ENCODE measurements at regions not wholly inside any gene's neighbourhood (a gene's known extent, or its start where the extent isn't known, plus 50 kb on each side); places are given as distances from the start of the nearest gene placed in this dataset.

GRCh38 chr1:238778113-238778512 is 608.3 kb upstream of the CHRM3 start:
- Mint-ChIP-seq H3K4me3 (no peak overlapping the region), H3K4me1 (no peaks in the 10 kb centered on the region), H3K27me3 (no peaks in the 10 kb centered on the region), H3K9me3 (ENCODE audit: insufficient read depth) (peaks cover 7% of the 10 kb centered on the region), H3K27ac (no peak overlapping the region)
- no peak overlapping the region for H3K4me2 ChIP-seq (replicated peaks; ENCODE audit: low read depth, low read length, poor library complexity, severe bottlenecking)
- H3K79me2 ChIP-seq (ENCODE audit: control insufficient read depth, insufficient read depth, low read length): no peaks in the 10 kb centered on the region
- intact Hi-C loops (cut with micrococcal nuclease): no loop called here
- no peak for TF ChIP-seq CTCF (IDR thresholded peaks at IDR 0.05)
- TF ChIP-seq EZH2 (IDR thresholded peaks at IDR 0.05; ENCODE audit: borderline replicate concordance, insufficient read depth, low read depth, low read length, poor library complexity, severe bottlenecking): no peak
- H3K9ac ChIP-seq (ENCODE audit: low read length): no peak overlapping the region
- no peaks in the 10 kb centered on the region for H3K36me3 ChIP-seq (replicated peaks in 1 of 2; ENCODE audit: control extremely low read depth in 1 of 2, control insufficient read depth in 1 of 2, extremely low read depth in 1 of 2, insufficient read depth in 2 of 2, low read length in 1 of 2)
- DNase-seq: no peak
- POLR2A ChIA-PET: no interaction called here
- no peak for ATAC-seq (ENCODE audit: low read depth)
- H3K4me3 ChIP-seq (ENCODE audit: control extremely low read depth in 1 of 5, extremely low read depth in 1 of 5, insufficient read depth in 1 of 5, low read depth in 2 of 5, low read length in 4 of 5): no peak overlapping the region
- CTCF ChIA-PET: no interaction called here
- H3K4me1 ChIP-seq (ENCODE audit: control insufficient read depth in 2 of 2, insufficient read depth in 2 of 2, low read length in 2 of 2): no peaks in the 10 kb centered on the region
- WGBS (ENCODE audit: insufficient coverage): no CpG with 5 or more reads among the region's 1 CpG
- no peaks in the 10 kb centered on the region for H3K27me3 ChIP-seq (replicated peaks in 1 of 4; ENCODE audit: control extremely low read depth in 1 of 4, control insufficient read depth in 3 of 4, insufficient read depth in 4 of 4, low read length in 3 of 4)
- H3K9me3 ChIP-seq (ENCODE audit: control extremely low read depth in 1 of 3, control insufficient read depth in 2 of 3, insufficient read depth in 1 of 3, low read length in 2 of 3): no peaks in the 10 kb centered on the region
- no peak overlapping the region for H2AFZ ChIP-seq (ENCODE audit: insufficient read depth, low read depth, low read length, poor library complexity, severe bottlenecking)
- H3K27ac ChIP-seq (ENCODE audit: low read length in 2 of 2): no peak overlapping the region
- no peaks in the 10 kb centered on the region for H4K20me1 ChIP-seq (ENCODE audit: control insufficient read depth, insufficient read depth, low read length, poor library complexity, severe bottlenecking)

- Histone ChIP-seq H4K20me1 (ENCODE audit: control insufficient read depth, insufficient read depth, low read length, poor library complexity, severe bottlenecking) (no peaks in the 10 kb centered on the region), H3K27ac (ENCODE audit: low read length in 2 of 2) (no peak overlapping the region), H3K4me1 (ENCODE audit: control insufficient read depth in 2 of 2, insufficient read depth in 2 of 2, low read length in 2 of 2) (no peaks in the 10 kb centered on the region), H3K79me2 (ENCODE audit: control insufficient read depth, insufficient read depth, low read length) (no peaks in the 10 kb centered on the region), H3K9ac (ENCODE audit: low read length) (no peak overlapping the region), H3K27me3 (replicated peaks in 1 of 4; ENCODE audit: control extremely low read depth in 1 of 4, control insufficient read depth in 3 of 4, insufficient read depth in 4 of 4, low read length in 3 of 4) (no peaks in the 10 kb centered on the region), H3K36me3 (replicated peaks in 1 of 2; ENCODE audit: control extremely low read depth in 1 of 2, control insufficient read depth in 1 of 2, extremely low read depth in 1 of 2, insufficient read depth in 2 of 2, low read length in 1 of 2) (no peaks in the 10 kb centered on the region), H2AFZ (ENCODE audit: insufficient read depth, low read depth, low read length, poor library complexity, severe bottlenecking) (no peak overlapping the region), H3K4me3 (ENCODE audit: control extremely low read depth in 1 of 5, extremely low read depth in 1 of 5, insufficient read depth in 1 of 5, low read depth in 2 of 5, low read length in 4 of 5) (no peak overlapping the region), H3K9me3 (ENCODE audit: control extremely low read depth in 1 of 3, control insufficient read depth in 2 of 3, insufficient read depth in 1 of 3, low read length in 2 of 3) (no peaks in the 10 kb centered on the region), H3K4me2 (replicated peaks; ENCODE audit: low read depth, low read length, poor library complexity, severe bottlenecking) (no peak overlapping the region)
- Mint-ChIP-seq H3K27me3 (no peaks in the 10 kb centered on the region), H3K4me1 (no peaks in the 10 kb centered on the region), H3K27ac (no peak overlapping the region), H3K4me3 (no peak overlapping the region), H3K9me3 (ENCODE audit: insufficient read depth) (peaks cover 7% of the 10 kb centered on the region)
- ChIA-PET POLR2A (no interaction called here), CTCF (no interaction called here)
- TF ChIP-seq EZH2 (IDR thresholded peaks at IDR 0.05; ENCODE audit: borderline replicate concordance, insufficient read depth, low read depth, low read length, poor library complexity, severe bottlenecking): no peak
- TF ChIP-seq CTCF (IDR thresholded peaks at IDR 0.05): no peak
- DNase-seq (no peak), ATAC-seq (ENCODE audit: low read depth) (no peak)
- intact Hi-C loops (cut with micrococcal nuclease): no loop called here
These were observed 608.8 kb upstream of the CHRM3 start for GRCh38 chr1:238777551-238777950.

Data from B cell (primary cell).